DND-41 (cell line): ENCODE measurements at regions not wholly inside any gene's neighbourhood (a gene's known extent, or its start where the extent isn't known, plus 50 kb on each side); places are given as distances from the start of the nearest gene placed in this dataset.

Experiments used
- ATAC-seq: fragments of 200-7000 bp; cut with Tn5 transposase; 3 replicates; pipeline ENCODE4 v1.9.1; 2021; ENCODE audit warnings: low read depth; ENCODE audit not compliant: insufficient read depth
- DNase-seq: peaks from one replicate; pipeline ENCODE4 v3.0.0-alpha.2; 2020
- H2AFZ ChIP-seq: 2 replicates; pipeline ENCODE4 v1.6.0; 2012; ENCODE audit warnings: low read depth, low read length
- H3K27ac ChIP-seq: 2 replicates; pipeline ENCODE4 v1.5.1; 2012; ENCODE audit warnings: low read length, inconsistent platforms
- H3K27me3 ChIP-seq: fragments of 200-600 bp; sonication (generic); 2 replicates; pipeline ENCODE4 v1.6.0; 2012; ENCODE audit warnings: low read length, mild to moderate bottlenecking, inconsistent platforms; ENCODE audit not compliant: insufficient read depth, poor library complexity
- H3K36me3 ChIP-seq: 2 replicates; pipeline ENCODE4 v1.5.1; 2012; ENCODE audit warnings: low read length, inconsistent platforms; ENCODE audit not compliant: insufficient read depth
- H3K4me1 ChIP-seq: 2 replicates; pipeline ENCODE4 v1.5.1; 2012; ENCODE audit warnings: mild to moderate bottlenecking, low read length; ENCODE audit not compliant: insufficient read depth
- H3K4me2 ChIP-seq: 2 replicates; pipeline ENCODE4 v1.6.0; 2012; ENCODE audit warnings: mild to moderate bottlenecking, moderate library complexity, low read length, inconsistent platforms; ENCODE audit not compliant: insufficient read depth
- H3K4me3 ChIP-seq, 2 experiments: fragments of 200-600 bp in 1 of 2; shearing (Covaris generic) in 1 of 2; 2 replicates each; pipeline ENCODE4 v1.5.1; 2012 to 2016; ENCODE audit warnings: inconsistent platforms in 2 of 2, low read length in 2 of 2, mild to moderate bottlenecking in 2 of 2, low read depth in 1 of 2, moderate library complexity in 1 of 2
- H3K79me2 ChIP-seq: 2 replicates; pipeline ENCODE4 v1.6.0; 2012; ENCODE audit warnings: low read length, inconsistent platforms; ENCODE audit not compliant: insufficient read depth
- H3K9ac ChIP-seq: 2 replicates; pipeline ENCODE4 v1.6.0; 2012; ENCODE audit warnings: low read depth, mild to moderate bottlenecking, inconsistent platforms, low read length, moderate library complexity
- H3K9me3 ChIP-seq: 2 replicates; pipeline ENCODE4 v1.5.1; 2012; ENCODE audit warnings: low read length, moderate library complexity, mild to moderate bottlenecking, inconsistent platforms; ENCODE audit not compliant: insufficient read depth, severe bottlenecking
- H4K20me1 ChIP-seq: 2 replicates; pipeline ENCODE4 v1.6.0; 2012; ENCODE audit warnings: low read length; ENCODE audit not compliant: insufficient read depth
- CTCF ChIP-seq: IDR thresholded peaks from 2 replicates; pipeline ENCODE4 v1.5.1; 2012; ENCODE audit warnings: borderline replicate concordance, low read length, moderate library complexity, mild to moderate bottlenecking; ENCODE audit not compliant: poor library complexity, severe bottlenecking; ENCODE audit errors: extremely low read depth
- EZH2 ChIP-seq: IDR thresholded peaks from 3 replicates; pipeline ENCODE4 v1.6.1; 2012; ENCODE audit warnings: borderline replicate concordance, low read depth, mild to moderate bottlenecking, moderate library complexity, low read length, inconsistent platforms; ENCODE audit not compliant: severe bottlenecking

GRCh38 chr13:76715621-76716020, 170.6 kb downstream of the KCTD12 start:
- no peak overlapping the region for H2AFZ ChIP-seq
- H3K9ac ChIP-seq, result no peak overlapping the region
- H3K36me3 ChIP-seq, result no peaks in the 10 kb centered on the region
- H3K4me1 ChIP-seq, result no peaks in the 10 kb centered on the region
- no peak for ATAC-seq
- no peak for DNase-seq
- TF ChIP-seq CTCF (no peak), EZH2 (no peak)
- H3K4me3 ChIP-seq, result no peak overlapping the region
- no peak overlapping the region for H3K27ac ChIP-seq
- no peaks in the 10 kb centered on the region for H3K27me3 ChIP-seq
- H3K9me3 ChIP-seq, result no peaks in the 10 kb centered on the region
- no peaks in the 10 kb centered on the region for H3K79me2 ChIP-seq
- H4K20me1 ChIP-seq, result no peaks in the 10 kb centered on the region
- no peak overlapping the region for H3K4me2 ChIP-seq

- H3K27me3 ChIP-seq, result no peaks in the 10 kb centered on the region
- no peak for TF ChIP-seq CTCF
- no peak for TF ChIP-seq EZH2
- no peak for DNase-seq
- ATAC-seq, result no peak
- H3K36me3 ChIP-seq, result no peaks in the 10 kb centered on the region
- H3K79me2 ChIP-seq, result no peaks in the 10 kb centered on the region
- no peak overlapping the region for H3K9ac ChIP-seq
- H3K27ac ChIP-seq, result no peak overlapping the region
- H3K4me3 ChIP-seq, result no peak overlapping the region
- H3K9me3 ChIP-seq, result no peaks in the 10 kb centered on the region
- H3K4me1 ChIP-seq, result no peaks in the 10 kb centered on the region
- H2AFZ ChIP-seq, result no peak overlapping the region
- H3K4me2 ChIP-seq, result no peak overlapping the region
- no peaks in the 10 kb centered on the region for H4K20me1 ChIP-seq
Observed at GRCh38 chr13:76715075-76715474, 171.1 kb downstream of the KCTD12 start.

- ATAC-seq (no peak), DNase-seq (no peak)
Observed at GRCh38 chr13:76713280-76713679, 172.9 kb downstream of the KCTD12 start.

More at GRCh38 chr13:76713280-76713679, 172.9 kb downstream of the KCTD12 start:
- Histone ChIP-seq H3K27ac (no peak overlapping the region), H3K4me3 (no peak overlapping the region), H3K4me2 (no peak overlapping the region), H3K36me3 (no peaks in the 10 kb centered on the region), H4K20me1 (no peaks in the 10 kb centered on the region), H3K4me1 (no peaks in the 10 kb centered on the region), H2AFZ (no peak overlapping the region), H3K27me3 (no peaks in the 10 kb centered on the region), H3K9ac (no peak overlapping the region), H3K9me3 (no peaks in the 10 kb centered on the region), H3K79me2 (no peaks in the 10 kb centered on the region)
- no peak for TF ChIP-seq EZH2
- TF ChIP-seq CTCF, result no peak
